Breast epithelium (tissue), 4 donors: ENCODE measurements at regions not wholly inside any gene's neighbourhood (a gene's known extent, or its start where the extent isn't known, plus 50 kb on each side); places are given as distances from the start of the nearest gene placed in this dataset.

ENCODE experiments used
- DNase-seq, 2 donors: peaks; one replicate each; pipeline ENCODE4 v3.0.0-alpha.2; 2019; ENCODE audit warnings: low spot score in 2 of 2
- H3K27ac ChIP-seq, 2 donors: fragments of 200-600 bp; sonication (generic) in 1 of 2; one replicate each; pipeline ENCODE4 v1.5.1; 2016 to 2019; ENCODE audit warnings: mild to moderate bottlenecking in 1 of 2
- H3K27me3 ChIP-seq, 2 donors: fragments of 200-600 bp; sonication (generic) in 1 of 2; one replicate each; pipeline versions ENCODE4 v1.5.1 to v1.6.0; 2017 to 2019; ENCODE audit warnings: control low read depth in 1 of 2, mild to moderate bottlenecking in 1 of 2
- H3K36me3 ChIP-seq: fragments of 200-600 bp; one replicate; pipeline ENCODE4 v1.5.1; 2019
- H3K4me1 ChIP-seq, 2 donors: fragments of 200-600 bp; sonication (generic); one replicate each; pipeline ENCODE4 v1.5.1; 2016 to 2019; ENCODE audit warnings: control low read depth in 1 of 2
- H3K4me3 ChIP-seq, 3 donors: fragments of 200-600 bp; sonication (generic); 1 replicate in 2 of 3; 2 replicates in 1 of 3; pipeline ENCODE4 v1.5.1; 2016 to 2019; ENCODE audit warnings: mild to moderate bottlenecking in 3 of 3, moderate library complexity in 2 of 3
- H3K9me3 ChIP-seq, 2 donors: fragments of 200-600 bp; sonication (generic) in 1 of 2; one replicate each; pipeline ENCODE4 v1.5.1; 2016 to 2019; ENCODE audit warnings: control low read depth in 1 of 2
- POLR2A ChIP-seq: fragments of 450-650 bp; IDR thresholded peaks from one replicate; pipeline ENCODE4 v1.6.1; 2016; ENCODE audit warnings: antibody characterized with exemption, mild to moderate bottlenecking, moderate library complexity
- POLR2AphosphoS5 ChIP-seq, 3 donors: sonication (generic); formaldehyde crosslinking; IDR thresholded peaks; one replicate each; pipeline ENCODE4 v1.6.1; 2017; ENCODE audit warnings: antibody characterized with exemption in 3 of 3
- intact Hi-C: fragments of 100-400 bp; cut with DNase I; formaldehyde crosslinking; loops from one replicate; pipeline ENCODE4 v1.15.1; 2023; ENCODE audit warnings: low total_unique reads
- TF ChIP-seq, protein P1 (sequence below), 3 donors: fragments of 450-650 bp; IDR thresholded peaks; one replicate each; pipeline ENCODE4 v1.5.1; 2016 to 2017; ENCODE audit warnings: antibody characterized with exemption in 3 of 3, mild to moderate bottlenecking in 3 of 3, moderate library complexity in 3 of 3

DNA sequence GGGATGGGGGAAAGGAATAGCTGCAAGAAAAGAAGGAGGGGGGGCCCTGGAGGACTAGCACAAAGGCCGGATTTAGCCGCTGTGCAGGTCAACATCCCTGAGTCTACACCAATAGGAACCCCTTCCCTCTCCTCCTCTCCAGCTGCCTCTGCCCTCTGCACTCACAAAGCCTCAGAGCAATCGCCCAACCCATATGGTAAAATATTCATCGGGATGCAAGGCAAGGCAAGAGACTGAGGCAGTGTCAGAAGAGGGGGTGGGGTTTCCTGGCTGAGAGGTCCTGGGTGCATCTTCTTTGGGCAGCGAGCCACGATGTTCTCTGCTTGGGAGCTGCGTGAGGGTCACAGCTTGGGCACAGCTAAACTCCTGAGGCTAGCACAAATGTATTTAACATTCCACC lies 115.5 kb upstream of the NLRP1 start:
- intact Hi-C loops, result no loop called here
- TF ChIP-seq POLR2AphosphoS5 (IDR thresholded peaks at IDR 0.05), result no peak
- TF ChIP-seq, protein P1, sequence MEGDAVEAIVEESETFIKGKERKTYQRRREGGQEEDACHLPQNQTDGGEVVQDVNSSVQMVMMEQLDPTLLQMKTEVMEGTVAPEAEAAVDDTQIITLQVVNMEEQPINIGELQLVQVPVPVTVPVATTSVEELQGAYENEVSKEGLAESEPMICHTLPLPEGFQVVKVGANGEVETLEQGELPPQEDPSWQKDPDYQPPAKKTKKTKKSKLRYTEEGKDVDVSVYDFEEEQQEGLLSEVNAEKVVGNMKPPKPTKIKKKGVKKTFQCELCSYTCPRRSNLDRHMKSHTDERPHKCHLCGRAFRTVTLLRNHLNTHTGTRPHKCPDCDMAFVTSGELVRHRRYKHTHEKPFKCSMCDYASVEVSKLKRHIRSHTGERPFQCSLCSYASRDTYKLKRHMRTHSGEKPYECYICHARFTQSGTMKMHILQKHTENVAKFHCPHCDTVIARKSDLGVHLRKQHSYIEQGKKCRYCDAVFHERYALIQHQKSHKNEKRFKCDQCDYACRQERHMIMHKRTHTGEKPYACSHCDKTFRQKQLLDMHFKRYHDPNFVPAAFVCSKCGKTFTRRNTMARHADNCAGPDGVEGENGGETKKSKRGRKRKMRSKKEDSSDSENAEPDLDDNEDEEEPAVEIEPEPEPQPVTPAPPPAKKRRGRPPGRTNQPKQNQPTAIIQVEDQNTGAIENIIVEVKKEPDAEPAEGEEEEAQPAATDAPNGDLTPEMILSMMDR (IDR thresholded peaks at IDR 0.05), result no peak
- TF ChIP-seq POLR2A, result no peak
- Histone ChIP-seq H3K27ac (no peak overlapping the region), H3K4me3 (no peak overlapping the region), H3K4me1 (no peaks in the 10 kb centered on the region), H3K9me3 (peaks cover 0 to 20% of the 10 kb centered on the region in 2 donors), H3K36me3 (no peaks in the 10 kb centered on the region), H3K27me3 (peaks cover 0 to 32% of the 10 kb centered on the region in 2 donors)
- no peak for DNase-seq

DNA sequence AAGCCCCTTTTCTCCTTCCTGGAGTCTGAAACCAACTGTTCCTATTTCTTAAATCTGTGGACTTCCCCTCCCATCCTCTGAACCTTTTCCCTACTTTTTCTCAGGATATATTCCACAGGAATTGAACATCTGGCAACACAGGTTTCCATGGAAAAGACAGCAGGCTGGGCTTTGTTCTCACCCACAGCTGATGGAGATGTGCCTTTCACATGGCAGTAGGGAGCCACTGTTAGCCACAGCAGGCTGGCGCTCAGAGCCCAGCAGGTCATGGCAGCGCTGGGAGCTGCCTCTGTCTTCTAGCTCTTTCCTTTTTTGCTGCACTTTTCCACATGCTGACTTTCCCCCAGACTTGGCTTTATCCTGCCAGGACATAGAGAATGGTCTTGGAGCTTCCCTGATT lies 116.4 kb upstream of the NLRP1 start:
- H3K27me3 ChIP-seq, result peaks cover 0 to 36% of the 10 kb centered on the region in 2 donors

DNA sequence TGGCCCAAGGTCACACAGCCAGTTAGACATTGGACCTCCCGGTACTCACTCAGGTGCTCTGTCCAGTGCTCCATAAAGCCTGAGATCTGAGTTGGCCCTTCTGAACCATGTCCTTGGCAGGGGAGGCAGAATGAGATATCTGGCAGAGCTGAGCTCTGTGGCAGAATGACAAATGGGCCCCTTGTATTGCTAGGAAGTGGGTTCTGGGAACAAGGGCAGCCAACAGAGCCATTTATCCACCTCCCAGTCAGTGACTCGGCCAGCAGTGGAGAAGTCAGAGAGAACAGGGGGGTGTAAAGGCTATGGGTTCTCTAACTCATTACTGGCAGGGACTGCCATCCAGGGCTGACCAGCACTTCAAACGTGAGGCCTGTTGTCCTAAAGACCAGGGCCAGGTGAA lies 117.1 kb upstream of the NLRP1 start:
- TF ChIP-seq POLR2AphosphoS5 (IDR thresholded peaks at IDR 0.05) (no peak), POLR2A (no peak)
- TF ChIP-seq, protein P1 (IDR thresholded peaks at IDR 0.05), result no peak
- peaks cover 0 to 30% of the 10 kb centered on the region in 2 donors for H3K27me3 ChIP-seq
- intact Hi-C loops, result no loop called here

More for the DNA sequence above, 116.4 kb upstream of the NLRP1 start:
- Histone ChIP-seq H3K27ac (no peak overlapping the region), H3K4me1 (no peaks in the 10 kb centered on the region), H3K9me3 (peaks cover 0 to 20% of the 10 kb centered on the region in 2 donors), H3K36me3 (no peaks in the 10 kb centered on the region), H3K4me3 (no peak overlapping the region)
- intact Hi-C loops, result no loop called here
- DNase-seq, result no peak
- TF ChIP-seq POLR2A (no peak), POLR2AphosphoS5 (IDR thresholded peaks at IDR 0.05) (no peak)
- TF ChIP-seq, protein P1 (IDR thresholded peaks at IDR 0.05), result no peak

DNA sequence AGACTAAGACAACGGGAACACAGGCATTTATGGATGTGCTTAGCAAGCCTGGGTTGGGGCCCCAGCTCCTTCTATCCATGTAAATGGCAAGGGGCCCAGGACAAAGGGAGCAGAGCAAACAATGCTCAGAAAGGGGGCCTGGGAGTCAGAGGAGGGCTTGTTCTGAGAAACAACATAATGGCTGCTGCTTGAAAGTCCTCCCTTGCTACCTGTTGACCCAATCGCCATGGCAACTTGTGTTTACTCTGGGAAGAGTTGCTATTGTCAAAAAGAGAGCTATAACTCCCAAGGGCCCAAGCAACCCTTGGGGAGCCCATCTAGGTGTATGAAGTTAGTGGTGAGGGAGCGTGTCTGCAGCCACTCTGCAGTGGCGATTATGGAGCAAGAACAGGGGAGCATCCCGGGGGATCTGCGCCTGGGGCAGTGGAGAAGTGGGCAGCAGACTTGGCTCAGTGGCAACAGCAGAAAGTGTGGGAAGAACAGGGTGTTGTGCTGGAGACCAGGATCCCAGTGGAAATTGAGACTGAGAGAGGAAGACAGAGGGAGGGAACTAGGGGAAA lies 118.7 kb upstream of the NLRP1 start:
- TF ChIP-seq, protein P1 (IDR thresholded peaks at IDR 0.05), result no peak
- TF ChIP-seq POLR2A (no peak), POLR2AphosphoS5 (IDR thresholded peaks at IDR 0.05) (no peak)
- intact Hi-C loops, result no loop called here
- H3K27me3 ChIP-seq, result peaks cover 0 to 19% of the 10 kb centered on the region in 2 donors

More for the DNA sequence above, 117.1 kb upstream of the NLRP1 start:
- no peak for DNase-seq
- Histone ChIP-seq H3K27ac (no peak overlapping the region), H3K4me3 (no peak overlapping the region), H3K4me1 (no peaks in the 10 kb centered on the region), H3K36me3 (no peaks in the 10 kb centered on the region), H3K9me3 (peaks cover 0 to 20% of the 10 kb centered on the region in 2 donors)

GRCh38 chr17:5703736-5704135 lies 119.4 kb upstream of the NLRP1 start:
- H3K9me3 ChIP-seq, result peaks cover 0 to 25% of the 10 kb centered on the region in 2 donors
- no peaks in the 10 kb centered on the region for H3K4me1 ChIP-seq
- no peak overlapping the region for H3K4me3 ChIP-seq
- DNase-seq, result no peak
- H3K27ac ChIP-seq, result no peak overlapping the region
- intact Hi-C loops, result no loop called here
- peaks cover 0 to 19% of the 10 kb centered on the region in 2 donors for H3K27me3 ChIP-seq
- no peaks in the 10 kb centered on the region for H3K36me3 ChIP-seq
- TF ChIP-seq, protein P1 (IDR thresholded peaks at IDR 0.05), result no peak
- TF ChIP-seq POLR2AphosphoS5 (IDR thresholded peaks at IDR 0.05), result no peak
- no peak for TF ChIP-seq POLR2A

More for the DNA sequence above, 118.7 kb upstream of the NLRP1 start:
- DNase-seq, result no peak
- H3K36me3 ChIP-seq, result no peaks in the 10 kb centered on the region
- H3K9me3 ChIP-seq, result peaks cover 0 to 20% of the 10 kb centered on the region in 2 donors
- H3K4me3 ChIP-seq, result no peak overlapping the region
- H3K4me1 ChIP-seq, result no peaks in the 10 kb centered on the region
- H3K27ac ChIP-seq, result no peak overlapping the region
